H1 (cell line): ENCODE measurements at regions not wholly inside any gene's neighbourhood (a gene's known extent, or its start where the extent isn't known, plus 50 kb on each side); places are given as distances from the start of the nearest gene placed in this dataset.
A peak's percentile ranks its signal among the peaks of the same experiment; 100 is the strongest.

Source experiments
- CTCF ChIA-PET: fragments of 300-600 bp; sonication (Branson Sonifier 250); formaldehyde crosslinking; loops from one replicate; lab custom pipeline; 2021; ENCODE audit not compliant: partially characterized antibody; lab: Charles Lee
- POLR2A ChIA-PET: fragments of 300-600 bp; sonication (Branson Sonifier 250); formaldehyde crosslinking; loops from one replicate; lab custom pipeline; 2021; ENCODE audit warnings: inconsistent platforms; ENCODE audit not compliant: partially characterized antibody; lab: Charles Lee
- DNase-seq, 2 experiments: peaks; one replicate each; pipeline versions ENCODE4 v3.0.0 to v3.0.0-alpha.2; 2010 to 2022; ENCODE audit warnings: low spot score in 2 of 2, low read depth in 1 of 2, mixed read lengths in 1 of 2
- FAIRE-seq: peaks from 2 replicates; lab custom pipeline; 2011; peaks lifted over from hg19 to GRCh38; lab: Jason Lieb, UNC
- H2AFZ ChIP-seq: 2 replicates; pipeline ENCODE4 v1.8.1; 2012; ENCODE audit warnings: low read length, inconsistent platforms
- H2AK5ac ChIP-seq: 2 replicates; pipeline ENCODE4 v1.6.1; 2013; ENCODE audit warnings: low read depth, low read length
- H2BK120ac ChIP-seq: replicated peaks from 2 replicates; pipeline ENCODE3; 2013; ENCODE audit warnings: low read depth, low read length, inconsistent platforms
- H2BK12ac ChIP-seq: 2 replicates; pipeline ENCODE4 v1.6.1; 2013; ENCODE audit warnings: low read depth, low read length
- H2BK15ac ChIP-seq: 2 replicates; pipeline ENCODE4 v1.6.1; 2013; ENCODE audit warnings: low read length
- H2BK20ac ChIP-seq: 2 replicates; pipeline ENCODE4 v1.6.1; 2013; ENCODE audit warnings: low read length
- H2BK5ac ChIP-seq: 2 replicates; pipeline ENCODE4 v1.6.1; 2013; ENCODE audit warnings: low read depth, low read length
- H3K14ac ChIP-seq: 2 replicates; pipeline ENCODE4 v1.6.1; 2013; ENCODE audit warnings: inconsistent platforms; ENCODE audit not compliant: insufficient read length
- H3K18ac ChIP-seq: 2 replicates; pipeline ENCODE4 v1.6.1; 2013; ENCODE audit warnings: low read length; ENCODE audit errors: extremely low read depth
- H3K23ac ChIP-seq: 2 replicates; pipeline ENCODE4 v1.6.1; 2013; ENCODE audit warnings: inconsistent platforms; ENCODE audit not compliant: insufficient read length
- H3K23me2 ChIP-seq: 2 replicates; pipeline ENCODE4 v1.6.1; 2013; ENCODE audit warnings: low read depth, low read length
- H3K27ac ChIP-seq: 2 replicates; pipeline ENCODE4 v1.6.1; 2011; ENCODE audit warnings: low read depth, low read length, inconsistent platforms
- H3K27me3 ChIP-seq, 4 experiments: replicated peaks in 1 of 4; 1 replicate in 1 of 4; 2 replicates in 3 of 4; pipeline versions ENCODE4 v1.6.1 to v1.8.1; 2011 to 2013; ENCODE audit warnings: low read length in 3 of 4, mild to moderate bottlenecking in 3 of 4, inconsistent platforms in 2 of 4, mixed read lengths in 2 of 4, moderate library complexity in 1 of 4; ENCODE audit not compliant: control insufficient read depth in 3 of 4, insufficient read depth in 3 of 4; ENCODE audit errors: extremely low read depth in 1 of 4
- H3K36me3 ChIP-seq, 4 experiments: 2 replicates each; pipeline versions ENCODE4 v1.6.1 to v1.8.1; 2011 to 2013; ENCODE audit warnings: mild to moderate bottlenecking in 4 of 4, low read length in 3 of 4, moderate library complexity in 2 of 4, control low read depth in 1 of 4, inconsistent platforms in 1 of 4; ENCODE audit not compliant: insufficient read depth in 4 of 4, control insufficient read depth in 2 of 4
- H3K4ac ChIP-seq: replicated peaks from 2 replicates; pipeline ENCODE3; 2013; ENCODE audit warnings: low read length, low read depth, mixed read lengths, inconsistent platforms; ENCODE audit not compliant: insufficient read length
- H3K4me1 ChIP-seq, 4 experiments: replicated peaks in 1 of 4; 1 replicate in 1 of 4; 2 replicates in 3 of 4; pipeline versions ENCODE4 v1.6.1 to v1.8.1; 2011 to 2013; ENCODE audit warnings: low read length in 3 of 4, inconsistent platforms in 2 of 4, mixed read lengths in 1 of 4; ENCODE audit not compliant: insufficient read depth in 4 of 4, control insufficient read depth in 3 of 4
- H3K4me2 ChIP-seq, 2 experiments: 2 replicates each; pipeline versions ENCODE4 v1.6.1 to v1.8.1; 2011 to 2013; ENCODE audit warnings: low read depth in 2 of 2, low read length in 2 of 2, control low read depth in 1 of 2, inconsistent platforms in 1 of 2, mild to moderate bottlenecking in 1 of 2; ENCODE audit not compliant: insufficient read depth in 1 of 2
- H3K4me3 ChIP-seq, 4 experiments: fragments of 200-600, 300-600 bp in 1 of 4; sonication (generic), shearing (Covaris generic), sonication (Bioruptor Twin) in 1 of 4; 2 replicates each; pipeline versions ENCODE4 v1.5.1 to v1.8.1; 2011 to 2016; ENCODE audit warnings: low read length in 4 of 4, low read depth in 3 of 4, control low read depth in 2 of 4, inconsistent platforms in 2 of 4, mild to moderate bottlenecking in 2 of 4, mixed read lengths in 1 of 4, moderate library complexity in 1 of 4; ENCODE audit not compliant: insufficient read depth in 2 of 4; ENCODE audit errors: extremely low read depth in 1 of 4
- H3K56ac ChIP-seq: replicated peaks from 2 replicates; pipeline ENCODE3; 2013; ENCODE audit warnings: low read depth, mild to moderate bottlenecking, mixed read lengths, low read length, inconsistent platforms; ENCODE audit not compliant: insufficient read length
- H3K79me1 ChIP-seq: 2 replicates; pipeline ENCODE4 v1.6.1; 2013; ENCODE audit warnings: low read depth, low read length, control low read depth
- H3K79me2 ChIP-seq, 2 experiments: 2 replicates each; pipeline versions ENCODE4 v1.6.1 to v1.8.1; 2012 to 2013; ENCODE audit warnings: low read length in 2 of 2, mild to moderate bottlenecking in 2 of 2, inconsistent platforms in 1 of 2; ENCODE audit not compliant: insufficient read depth in 2 of 2, control insufficient read depth in 1 of 2
- H3K9ac ChIP-seq, 4 experiments: replicated peaks in 1 of 4; 1 replicate in 1 of 4; 2 replicates in 3 of 4; pipeline versions ENCODE4 v1.6.1 to v1.8.1; 2011 to 2013; ENCODE audit warnings: low read depth in 3 of 4, low read length in 3 of 4, control low read depth in 2 of 4, mild to moderate bottlenecking in 2 of 4, moderate library complexity in 2 of 4, inconsistent platforms in 1 of 4; ENCODE audit errors: extremely low read depth in 1 of 4
- H3K9me3 ChIP-seq, 2 experiments: 2 replicates each; pipeline versions ENCODE4 v1.6.1 to v1.8.1; 2012 to 2013; ENCODE audit warnings: mild to moderate bottlenecking in 2 of 2, moderate library complexity in 2 of 2, control low read depth in 1 of 2, inconsistent platforms in 1 of 2, low read depth in 1 of 2, low read length in 1 of 2, mixed read lengths in 1 of 2; ENCODE audit not compliant: insufficient read depth in 2 of 2
- H4K20me1 ChIP-seq, 2 experiments: replicated peaks in 1 of 2; 2 replicates each; pipeline versions ENCODE3 to v1.8.1; 2011 to 2013; ENCODE audit warnings: inconsistent platforms in 2 of 2, low read length in 2 of 2, mild to moderate bottlenecking in 1 of 2; ENCODE audit not compliant: insufficient read depth in 2 of 2, control insufficient read depth in 1 of 2
- H4K5ac ChIP-seq: 2 replicates; pipeline ENCODE4 v1.6.1; 2013; ENCODE audit warnings: low read length, low read depth, mixed read lengths, inconsistent platforms; ENCODE audit not compliant: insufficient read length
- H4K8ac ChIP-seq: 2 replicates; pipeline ENCODE4 v1.8.0; 2013; ENCODE audit warnings: mild to moderate bottlenecking, moderate library complexity, low read length, inconsistent platforms; ENCODE audit not compliant: insufficient read depth; ENCODE audit errors: extremely low read depth
- H4K91ac ChIP-seq: replicated peaks from 2 replicates; pipeline ENCODE3; 2013; ENCODE audit warnings: low read length, mixed read lengths, inconsistent platforms; ENCODE audit not compliant: insufficient read length
- ASH2L ChIP-seq: fragments of 200-600, 300-600 bp; sonication (generic); IDR thresholded peaks from one replicate; pipeline ENCODE4 v1.7.1; 2017; ENCODE audit warnings: low read length
- BACH1 ChIP-seq: IDR thresholded peaks from 2 replicates; pipeline ENCODE4 v1.6.1; 2012; ENCODE audit warnings: low read length, improper control_type of control experiment
- BCL11A ChIP-seq, 2 experiments: IDR thresholded peaks; one replicate each; pipeline ENCODE4 v1.6.1; 2011; ENCODE audit warnings: low read depth in 2 of 2, low read length in 2 of 2, mild to moderate bottlenecking in 2 of 2
- EZH2 ChIP-seq: fragments of 200-600 bp; sonication (generic); IDR thresholded peaks from 2 replicates; pipeline ENCODE4 v1.7.1; 2012; ENCODE audit warnings: low read depth, mild to moderate bottlenecking, moderate library complexity, low read length, inconsistent platforms; ENCODE audit not compliant: severe bottlenecking
- GTF2F1 ChIP-seq: IDR thresholded peaks from 2 replicates; pipeline ENCODE4 v1.6.1; 2012; ENCODE audit warnings: low read depth, low read length, improper control_type of control experiment, borderline replicate concordance
- KDM1A ChIP-seq: fragments of 200-600, 300-600 bp; sonication (generic); IDR thresholded peaks from 2 replicates; pipeline ENCODE4 v1.7.1; 2016; ENCODE audit warnings: mild to moderate bottlenecking, low read length, borderline replicate concordance
- SAP30 ChIP-seq: fragments of 300-600 bp; sonication (generic); IDR thresholded peaks from 2 replicates; pipeline ENCODE4 v1.7.1; 2012; ENCODE audit warnings: low read length, moderate library complexity, mild to moderate bottlenecking, inconsistent platforms; ENCODE audit not compliant: insufficient read depth, insufficient replicate concordance
- SIN3A ChIP-seq, 2 experiments: IDR thresholded peaks in 1 of 2; conservative IDR thresholded peaks in 1 of 2; 2 replicates each; pipeline ENCODE4 v1.6.1; 2011 to 2012; ENCODE audit warnings: low read length in 2 of 2, improper control_type of control experiment in 1 of 2, low read depth in 1 of 2, mild to moderate bottlenecking in 1 of 2
- SIRT6 ChIP-seq: IDR thresholded peaks from one replicate; pipeline ENCODE4 v1.7.1; 2012; ENCODE audit warnings: low read length, inconsistent platforms
- YY1 ChIP-seq: IDR thresholded peaks from 2 replicates; pipeline ENCODE4 v1.6.1; 2011; ENCODE audit warnings: low read depth, mild to moderate bottlenecking, low read length
- WGBS, 2 experiments: shearing (Covaris generic) in 1 of 2; methylation state at CpG; one replicate each; pipeline versions ENCODE4 v1.1.6 to v1.1.7; 2013 to 2015; ENCODE audit warnings: low lambda C conversion rate in 2 of 2, mixed read lengths in 2 of 2, inconsistent platforms in 1 of 2, low coverage in 1 of 2, missing lambda C conversion rate in 1 of 2; ENCODE audit not compliant: insufficient replicate concordance in 2 of 2, insufficient coverage in 1 of 2, insufficient read length in 1 of 2; ENCODE audit errors: extremely low coverage in 1 of 2, missing lambda C conversion rate in 1 of 2; 5-methylcytosine and 5-hydroxymethylcytosine counted together

- H3K79me1 ChIP-seq: no peaks in the 10 kb centered on the region
- H2BK12ac ChIP-seq: no peak overlapping the region
- no peak for FAIRE-seq
- no peaks in the 10 kb centered on the region for H3K23me2 ChIP-seq
- H3K9me3 ChIP-seq: peaks cover 27 to 63% of the 10 kb centered on the region in 2 experiments
- H2BK120ac ChIP-seq: no peak overlapping the region
- peaks cover 10 to 56% (median 16%) of the 10 kb centered on the region in 4 experiments for H3K27me3 ChIP-seq
- no peak overlapping the region for H2AK5ac ChIP-seq
- no peak overlapping the region for H2BK15ac ChIP-seq
- no peak overlapping the region for H3K18ac ChIP-seq
- H3K56ac ChIP-seq: no peak overlapping the region
- H3K23ac ChIP-seq: no peak overlapping the region
- POLR2A ChIA-PET: no interaction called here
- no peak overlapping the region for H4K5ac ChIP-seq
- H3K27ac ChIP-seq: no peak overlapping the region
- H3K4ac ChIP-seq: no peak overlapping the region
- H4K91ac ChIP-seq: no peak overlapping the region
- no peak overlapping the region for H3K14ac ChIP-seq
- WGBS, 2 experiments: 92% methylated on average over 3 of the region's 3 CpGs; no CpG with 5 or more reads in 1 of the 2 experiments
- H2BK20ac ChIP-seq: no peak overlapping the region
- H3K4me2 ChIP-seq: no peak overlapping the region
- H3K36me3 ChIP-seq: no peaks in the 10 kb centered on the region
- no peak overlapping the region for H3K9ac ChIP-seq
- H2BK5ac ChIP-seq: no peak overlapping the region
- CTCF ChIA-PET: interaction anchor here (1.9 kb wide), 1 partner anchor 15 kb away, joined by 5 read pairs; no protein-coding TSS in a partner anchor
- no peaks in the 10 kb centered on the region for H4K20me1 ChIP-seq
- no peak overlapping the region for H2AFZ ChIP-seq
- peak in 1 of 2 experiments; percentile 8 for DNase-seq
- no peaks in the 10 kb centered on the region; a peak in 1 of 7 replicates for H3K4me1 ChIP-seq
- no peak overlapping the region for H3K4me3 ChIP-seq
- H3K79me2 ChIP-seq: no peaks in the 10 kb centered on the region
- H4K8ac ChIP-seq: no peak overlapping the region
- TF ChIP-seq YY1 (no peak), ASH2L (no peak), EZH2 (no peak), SIRT6 (no peak), BCL11A (IDR thresholded peaks at IDR 0.05; ENCODE audit: low read depth in 2 of 2, low read length in 2 of 2) (no peak), BACH1 (no peak), SIN3A (conservative IDR thresholded peaks at IDR 0.05 in 1 of 2, IDR thresholded peaks at IDR 0.05 in 1 of 2; ENCODE audit: low read depth in 1 of 2, low read length in 2 of 2) (no peak), SAP30 (no peak), KDM1A (no peak), GTF2F1 (no peak)
Observed at GRCh38 chr22:22803285-22803853, 84.2 kb upstream of the IGLL5 start.
